ENCODE measurements at regions not wholly inside any gene's neighbourhood (a gene's known extent, or its start where the extent isn't known, plus 50 kb on each side); places are given as distances from the start of the nearest gene placed in this dataset.

- TF ChIP-seq POLR2AphosphoS5 (IDR thresholded peaks at IDR 0.05; ENCODE audit: borderline replicate concordance, low read depth, low read length) (no peak), EZH2 (IDR thresholded peaks at IDR 0.05) (no peak), FOXP2 (optimal IDR thresholded peaks at IDR 0.05; ENCODE audit: control extremely low read depth, extremely low read length, insufficient read depth) (no peak)
Measured at GRCh38 chr13:99760456-99760855, 211.1 kb downstream of the ZIC5 start.

Measured in SK-N-MC (cell line).